ENCODE measurements at regions not wholly inside any gene's neighbourhood (a gene's known extent, or its start where the extent isn't known, plus 50 kb on each side); places are given as distances from the start of the nearest gene placed in this dataset.
A peak's percentile ranks its signal among the peaks of the same experiment; 100 is the strongest.

DNA sequence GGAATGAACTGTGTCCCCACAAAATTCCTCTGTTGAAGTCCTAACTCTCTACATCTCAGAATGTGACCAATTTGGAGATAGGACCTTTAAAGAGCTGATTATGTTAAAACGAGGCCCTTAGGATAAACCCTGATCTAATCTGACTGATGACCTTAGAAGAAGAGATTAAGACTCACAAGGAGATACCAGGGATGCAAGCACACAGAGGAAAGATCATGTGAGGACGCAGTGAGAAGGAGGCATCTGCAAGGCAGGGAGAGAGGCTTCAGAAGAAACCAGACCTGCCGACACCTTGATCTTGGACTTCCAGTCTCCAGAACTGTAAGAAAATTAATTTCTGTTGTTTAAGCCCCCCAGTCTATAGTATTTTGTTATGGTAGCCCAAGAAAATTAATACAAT lies 94.9 kb upstream of the ZNF800 start (continued):
- no peak for TF ChIP-seq PAX8 (CRISPR knock-in tag; IDR thresholded peaks at IDR 0.05; ENCODE audit: borderline replicate concordance)
- TF ChIP-seq, protein P1, sequence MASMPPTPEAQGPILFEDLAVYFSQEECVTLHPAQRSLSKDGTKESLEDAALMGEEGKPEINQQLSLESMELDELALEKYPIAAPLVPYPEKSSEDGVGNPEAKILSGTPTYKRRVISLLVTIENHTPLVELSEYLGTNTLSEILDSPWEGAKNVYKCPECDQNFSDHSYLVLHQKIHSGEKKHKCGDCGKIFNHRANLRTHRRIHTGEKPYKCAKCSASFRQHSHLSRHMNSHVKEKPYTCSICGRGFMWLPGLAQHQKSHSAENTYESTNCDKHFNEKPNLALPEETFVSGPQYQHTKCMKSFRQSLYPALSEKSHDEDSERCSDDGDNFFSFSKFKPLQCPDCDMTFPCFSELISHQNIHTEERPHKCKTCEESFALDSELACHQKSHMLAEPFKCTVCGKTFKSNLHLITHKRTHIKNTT (CRISPR knock-in tag; IDR thresholded peaks at IDR 0.05), result no peak
- TF ChIP-seq, protein P2, sequence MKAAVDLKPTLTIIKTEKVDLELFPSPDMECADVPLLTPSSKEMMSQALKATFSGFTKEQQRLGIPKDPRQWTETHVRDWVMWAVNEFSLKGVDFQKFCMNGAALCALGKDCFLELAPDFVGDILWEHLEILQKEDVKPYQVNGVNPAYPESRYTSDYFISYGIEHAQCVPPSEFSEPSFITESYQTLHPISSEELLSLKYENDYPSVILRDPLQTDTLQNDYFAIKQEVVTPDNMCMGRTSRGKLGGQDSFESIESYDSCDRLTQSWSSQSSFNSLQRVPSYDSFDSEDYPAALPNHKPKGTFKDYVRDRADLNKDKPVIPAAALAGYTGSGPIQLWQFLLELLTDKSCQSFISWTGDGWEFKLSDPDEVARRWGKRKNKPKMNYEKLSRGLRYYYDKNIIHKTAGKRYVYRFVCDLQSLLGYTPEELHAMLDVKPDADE (CRISPR knock-in tag; IDR thresholded peaks at IDR 0.05), result no peak

DNA sequence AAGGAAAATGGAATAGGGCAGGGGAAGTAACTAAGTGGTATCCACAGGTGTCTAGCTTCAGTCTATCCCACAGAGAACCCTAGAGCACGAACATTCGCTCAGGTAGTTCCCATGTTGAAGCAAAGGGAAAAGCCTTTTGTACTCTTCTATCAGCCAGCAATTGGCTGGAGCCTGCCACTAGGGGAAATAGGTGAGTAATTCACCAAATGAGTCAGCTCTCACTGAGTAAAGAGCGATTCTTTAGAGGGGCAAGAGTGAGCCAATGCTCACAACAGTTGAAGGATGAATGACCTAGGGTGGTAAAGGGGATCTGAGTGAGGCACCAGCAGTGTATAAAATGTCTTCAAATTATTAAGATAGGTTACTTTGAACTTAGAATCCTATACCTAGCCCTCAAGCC lies 94.1 kb upstream of the ZNF800 start:
- Histone ChIP-seq H3K9ac (ENCODE audit: insufficient read depth, low read depth, low read length) (no peak overlapping the region), H4K20me1 (ENCODE audit: insufficient read depth, low read length) (no peaks in the 10 kb centered on the region), H3K27me3 (ENCODE audit: control insufficient read depth in 1 of 2, insufficient read depth in 2 of 2, low read length in 2 of 2) (no peaks in the 10 kb centered on the region), H3K27ac (ENCODE audit: extremely low read length, insufficient read depth, low read length) (no peak overlapping the region), H3K4me3 (replicated peaks in 1 of 3; ENCODE audit: insufficient read depth in 1 of 3, low read depth in 2 of 3, low read length in 3 of 3) (no peak overlapping the region), H2AFZ (ENCODE audit: low read length) (no peak overlapping the region), H3K79me2 (ENCODE audit: insufficient read depth, low read length) (no peaks in the 10 kb centered on the region), H3K9me3 (ENCODE audit: low read length) (no peaks in the 10 kb centered on the region), H3K36me3 (replicated peaks in 1 of 2; ENCODE audit: control insufficient read depth in 1 of 2, insufficient read depth in 2 of 2, low read length in 2 of 2) (no peaks in the 10 kb centered on the region), H3K4me1 (ENCODE audit: insufficient read depth, low read length) (no peaks in the 10 kb centered on the region), H3K4me2 (ENCODE audit: low read depth, low read length) (no peak overlapping the region)
- in situ Hi-C loops (cut with HindIII; ENCODE audit: extremely low pct_ligation_motif_present, low pct_unique_long_range_greater_than_20kb), result no loop called here
- ChIA-PET POLR2A (no interaction called here), CTCF (ENCODE audit: low intra/inter-chr PET ratio, low total read pairs) (no interaction called here)
- DNase-seq (ENCODE audit: low spot score), result no peak
- 2% methylated on average over 3 of the region's 3 CpGs for WGBS (ENCODE audit: low lambda C conversion rate)
- no TSS peak for BruUV-seq (replicated peaks)
- intact Hi-C loops (cut with micrococcal nuclease; ENCODE audit: unreplicated experiment), result loop anchor here (1.0 kb wide), 1 partner anchor 49 kb away; no protein-coding TSS in a partner anchor
- ATAC-seq, result peak; percentile 36; the same call in 1 of the 3 replicates
- TF ChIP-seq SMAD3 (CRISPR knock-in tag; IDR thresholded peaks at IDR 0.05) (no peak), ZNF333 (CRISPR knock-in tag; IDR thresholded peaks at IDR 0.05; ENCODE audit: borderline replicate concordance) (no peak), SRSF1 (optimal IDR thresholded peaks at IDR 0.05; ENCODE audit: low read depth, low read length) (no peak), RORA (CRISPR knock-in tag; IDR thresholded peaks at IDR 0.05) (no peak), ZNF232 (CRISPR knock-in tag; IDR thresholded peaks at IDR 0.05; ENCODE audit: borderline replicate concordance) (no peak), ZSCAN31 (CRISPR knock-in tag; IDR thresholded peaks at IDR 0.05; ENCODE audit: low read depth) (no peak), ZNF670 (CRISPR knock-in tag; IDR thresholded peaks at IDR 0.05; ENCODE audit: borderline replicate concordance) (no peak), HDAC6 (IDR thresholded peaks at IDR 0.05; ENCODE audit: low read depth, low read length) (no peak), MBD4 (IDR thresholded peaks at IDR 0.05; ENCODE audit: borderline replicate concordance, low read length) (no peak), FOSL2 (CRISPR knock-in tag; IDR thresholded peaks at IDR 0.05) (no peak), ZFP36L2 (CRISPR knock-in tag; IDR thresholded peaks at IDR 0.05) (no peak)
- TF ChIP-seq, protein P3, sequence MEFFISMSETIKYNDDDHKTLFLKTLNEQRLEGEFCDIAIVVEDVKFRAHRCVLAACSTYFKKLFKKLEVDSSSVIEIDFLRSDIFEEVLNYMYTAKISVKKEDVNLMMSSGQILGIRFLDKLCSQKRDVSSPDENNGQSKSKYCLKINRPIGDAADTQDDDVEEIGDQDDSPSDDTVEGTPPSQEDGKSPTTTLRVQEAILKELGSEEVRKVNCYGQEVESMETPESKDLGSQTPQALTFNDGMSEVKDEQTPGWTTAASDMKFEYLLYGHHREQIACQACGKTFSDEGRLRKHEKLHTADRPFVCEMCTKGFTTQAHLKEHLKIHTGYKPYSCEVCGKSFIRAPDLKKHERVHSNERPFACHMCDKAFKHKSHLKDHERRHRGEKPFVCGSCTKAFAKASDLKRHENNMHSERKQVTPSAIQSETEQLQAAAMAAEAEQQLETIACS (CRISPR knock-in tag; IDR thresholded peaks at IDR 0.05), result no peak
- no peak for FAIRE-seq
